CD14-positive monocyte (primary cell): ENCODE measurements at regions not wholly inside any gene's neighbourhood (a gene's known extent, or its start where the extent isn't known, plus 50 kb on each side); places are given as distances from the start of the nearest gene placed in this dataset.

Source experiments
- DNase-seq, 3 donors: peaks; one replicate each; pipeline ENCODE4 v3.0.0-alpha.2; 2011 to 2022
- H2AFZ ChIP-seq: 2 replicates; pipeline ENCODE4 v1.6.0; 2012; ENCODE audit warnings: mild to moderate bottlenecking, low read depth, low read length, inconsistent platforms; ENCODE audit not compliant: insufficient read depth, poor library complexity, severe bottlenecking
- H3K27ac ChIP-seq, 2 donors: 1 replicate in 1 of 2; 2 replicates in 1 of 2; pipeline ENCODE4 v1.5.1; 2012 to 2013; ENCODE audit warnings: low read length in 2 of 2, control low read depth in 1 of 2, inconsistent platforms in 1 of 2, low read depth in 1 of 2, mild to moderate bottlenecking in 1 of 2
- H3K27me3 ChIP-seq, 2 donors: one replicate each; pipeline versions ENCODE4 v1.6.0 to v1.6.1; 2011 to 2013; ENCODE audit warnings: low read length in 2 of 2; ENCODE audit not compliant: control insufficient read depth in 2 of 2, insufficient read depth in 2 of 2
- H3K36me3 ChIP-seq, 2 donors: replicated peaks in 1 of 2; 1 replicate in 1 of 2; 2 replicates in 1 of 2; pipeline versions ENCODE4 v1.5.1 to v1.6.1; 2012 to 2013; ENCODE audit warnings: low read length in 2 of 2, control low read depth in 1 of 2, inconsistent platforms in 1 of 2, mild to moderate bottlenecking in 1 of 2; ENCODE audit not compliant: insufficient read depth in 2 of 2, control insufficient read depth in 1 of 2
- H3K4me1 ChIP-seq, 2 donors: 1 replicate in 1 of 2; 2 replicates in 1 of 2; pipeline versions ENCODE4 v1.5.1 to v1.6.1; 2012 to 2013; ENCODE audit warnings: low read length in 2 of 2, control low read depth in 1 of 2, inconsistent platforms in 1 of 2, mild to moderate bottlenecking in 1 of 2, moderate library complexity in 1 of 2; ENCODE audit not compliant: insufficient read depth in 2 of 2, control insufficient read depth in 1 of 2
- H3K4me2 ChIP-seq: replicated peaks from 2 replicates; pipeline ENCODE3; 2012; ENCODE audit warnings: low read length, moderate library complexity, mild to moderate bottlenecking; ENCODE audit not compliant: poor library complexity, severe bottlenecking; ENCODE audit errors: extremely low read depth
- H3K4me3 ChIP-seq, 3 experiments: fragments of 200-600 bp in 1 of 3; sonication (generic) in 1 of 3; replicated peaks in 1 of 3; 1 replicate in 2 of 3; 2 replicates in 1 of 3; pipeline ENCODE4 v1.5.1; 2011 to 2013; ENCODE audit warnings: low read length in 3 of 3, mild to moderate bottlenecking in 3 of 3, control low read depth in 2 of 3, low read depth in 2 of 3, inconsistent platforms in 1 of 3, moderate library complexity in 1 of 3
- H3K79me2 ChIP-seq: 2 replicates; pipeline ENCODE4 v1.6.0; 2012; ENCODE audit warnings: mild to moderate bottlenecking, control low read depth, inconsistent platforms, low read length, moderate library complexity; ENCODE audit not compliant: insufficient read depth
- H3K9ac ChIP-seq: 2 replicates; pipeline ENCODE4 v1.6.0; 2017; ENCODE audit warnings: low read length, mild to moderate bottlenecking; ENCODE audit not compliant: insufficient read depth, poor library complexity, severe bottlenecking
- H3K9me3 ChIP-seq, 2 donors: replicated peaks in 1 of 2; 1 replicate in 1 of 2; 2 replicates in 1 of 2; pipeline versions ENCODE4 v1.5.1 to v1.6.1; 2012 to 2013; ENCODE audit warnings: low read length in 2 of 2, control low read depth in 1 of 2; ENCODE audit not compliant: control insufficient read depth in 1 of 2, insufficient read depth in 1 of 2
- H4K20me1 ChIP-seq: 2 replicates; pipeline ENCODE4 v1.6.0; 2012; ENCODE audit warnings: mild to moderate bottlenecking, low read length, control low read depth, moderate library complexity; ENCODE audit not compliant: insufficient read depth
- H3K27ac Mint-ChIP-seq, 7 donors: one replicate each; pipeline ENCODE4 v1.8.0; 2020; ENCODE audit warnings: mild to moderate bottlenecking in 7 of 7, mixed read lengths in 7 of 7, moderate library complexity in 6 of 7, inconsistent platforms in 2 of 7
- H3K27me3 Mint-ChIP-seq, 3 donors: one replicate each; pipeline ENCODE4 v1.8.0; 2021 to 2022; ENCODE audit warnings: low read depth in 3 of 3, mild to moderate bottlenecking in 3 of 3, mixed read lengths in 3 of 3, moderate library complexity in 3 of 3, inconsistent platforms in 1 of 3
- H3K36me3 Mint-ChIP-seq, 2 donors: one replicate each; pipeline ENCODE4 v1.8.0; 2020; ENCODE audit warnings: mixed read lengths in 2 of 2, inconsistent platforms in 1 of 2, mild to moderate bottlenecking in 1 of 2
- H3K4me1 Mint-ChIP-seq: one replicate; pipeline ENCODE4 v1.8.0; 2020; ENCODE audit warnings: mild to moderate bottlenecking, mixed read lengths
- H3K4me3 Mint-ChIP-seq, 2 donors: one replicate each; pipeline ENCODE4 v1.8.0; 2020; ENCODE audit warnings: mild to moderate bottlenecking in 2 of 2, mixed read lengths in 2 of 2, moderate library complexity in 1 of 2
- H3K9me3 Mint-ChIP-seq, 7 donors: one replicate each; pipeline ENCODE4 v1.8.0; 2020 to 2022; ENCODE audit warnings: mixed read lengths in 7 of 7, mild to moderate bottlenecking in 6 of 7, moderate library complexity in 6 of 7, inconsistent platforms in 2 of 7
- WGBS: methylation state at CpG from one replicate; pipeline ENCODE4 v1.1.5; 2013; ENCODE audit warnings: missing lambda C conversion rate; ENCODE audit not compliant: insufficient coverage; 5-methylcytosine and 5-hydroxymethylcytosine counted together
- intact Hi-C, 2 donors: fragments of 100-400 bp; cut with micrococcal nuclease; formaldehyde crosslinking; loops; one replicate each; pipeline versions ENCODE4 v1.15.0 to v1.15.1; 2023
- TF ChIP-seq, protein P1 (sequence below): fragments of 200-600 bp; IDR thresholded peaks from one replicate; pipeline ENCODE4 v1.8.0; 2022; ENCODE audit warnings: antibody characterized with exemption, mild to moderate bottlenecking

DNA sequence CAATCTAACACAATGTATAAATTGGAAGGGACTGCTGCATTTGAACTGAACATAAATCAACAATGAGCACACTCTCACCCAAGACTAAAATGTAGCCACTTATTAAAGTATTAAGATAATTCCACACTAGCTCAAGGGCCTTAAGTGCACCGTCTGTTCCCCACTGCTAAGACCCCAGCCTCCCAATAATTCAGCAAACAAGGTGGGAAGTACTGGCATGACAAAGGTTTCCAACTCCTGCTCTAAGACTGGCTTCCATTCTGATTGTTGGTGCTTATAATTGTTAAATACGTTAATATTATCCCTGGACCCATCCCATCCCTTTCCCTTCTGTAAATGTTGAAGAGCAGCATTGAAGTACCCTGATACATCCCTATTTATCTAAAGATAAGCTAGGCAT, 636.7 kb downstream of the NR2F1-AS1 start:
- no peak overlapping the region for H3K4me3 Mint-ChIP-seq
- Histone ChIP-seq H3K9ac (no peak overlapping the region), H3K27ac (no peak overlapping the region), H3K4me2 (no peak overlapping the region), H3K27me3 (no peaks in the 10 kb centered on the region), H3K4me1 (no peaks in the 10 kb centered on the region), H3K9me3 (peaks cover 0 to 5% of the 10 kb centered on the region in 2 donors), H3K36me3 (no peaks in the 10 kb centered on the region), H3K79me2 (no peaks in the 10 kb centered on the region), H4K20me1 (no peaks in the 10 kb centered on the region), H3K4me3 (no peak overlapping the region), H2AFZ (no peak overlapping the region)
- H3K36me3 Mint-ChIP-seq, result no peaks in the 10 kb centered on the region
- no CpG with 5 or more reads among the region's 2 CpGs for WGBS
- peaks cover 0 to 3% (median 0%) of the 10 kb centered on the region in 7 donors for H3K9me3 Mint-ChIP-seq
- H3K27ac Mint-ChIP-seq, result no peak overlapping the region
- H3K4me1 Mint-ChIP-seq, result no peaks in the 10 kb centered on the region
- peaks cover 0 to 1% (median 0%) of the 10 kb centered on the region in 3 donors for H3K27me3 Mint-ChIP-seq
- intact Hi-C loops, result no loop called here
- TF ChIP-seq, protein P1, sequence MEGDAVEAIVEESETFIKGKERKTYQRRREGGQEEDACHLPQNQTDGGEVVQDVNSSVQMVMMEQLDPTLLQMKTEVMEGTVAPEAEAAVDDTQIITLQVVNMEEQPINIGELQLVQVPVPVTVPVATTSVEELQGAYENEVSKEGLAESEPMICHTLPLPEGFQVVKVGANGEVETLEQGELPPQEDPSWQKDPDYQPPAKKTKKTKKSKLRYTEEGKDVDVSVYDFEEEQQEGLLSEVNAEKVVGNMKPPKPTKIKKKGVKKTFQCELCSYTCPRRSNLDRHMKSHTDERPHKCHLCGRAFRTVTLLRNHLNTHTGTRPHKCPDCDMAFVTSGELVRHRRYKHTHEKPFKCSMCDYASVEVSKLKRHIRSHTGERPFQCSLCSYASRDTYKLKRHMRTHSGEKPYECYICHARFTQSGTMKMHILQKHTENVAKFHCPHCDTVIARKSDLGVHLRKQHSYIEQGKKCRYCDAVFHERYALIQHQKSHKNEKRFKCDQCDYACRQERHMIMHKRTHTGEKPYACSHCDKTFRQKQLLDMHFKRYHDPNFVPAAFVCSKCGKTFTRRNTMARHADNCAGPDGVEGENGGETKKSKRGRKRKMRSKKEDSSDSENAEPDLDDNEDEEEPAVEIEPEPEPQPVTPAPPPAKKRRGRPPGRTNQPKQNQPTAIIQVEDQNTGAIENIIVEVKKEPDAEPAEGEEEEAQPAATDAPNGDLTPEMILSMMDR, result no peak
- no peak for DNase-seq

DNA sequence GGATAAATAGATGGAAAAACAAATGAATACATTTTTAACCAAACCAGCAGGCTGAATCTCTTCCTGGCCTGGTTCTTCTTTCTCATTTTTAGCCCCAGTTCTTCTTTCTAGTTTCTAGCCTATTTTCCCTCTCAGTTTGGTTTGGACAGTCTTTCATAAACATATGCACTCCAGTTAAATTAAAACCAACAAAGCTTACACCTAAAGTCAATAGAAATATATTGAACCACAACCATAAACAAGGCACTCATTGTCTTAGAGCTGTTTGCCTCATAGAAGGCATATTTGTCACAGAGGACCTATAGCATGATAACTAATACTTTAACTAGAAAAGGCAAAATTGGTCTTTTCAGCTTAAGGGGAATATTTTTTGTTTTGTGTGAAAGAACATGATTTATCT, 638.3 kb downstream of the NR2F1-AS1 start:
- intact Hi-C loops, result no loop called here
- TF ChIP-seq, protein P1, result no peak

More for the DNA sequence above, 638.3 kb downstream of the NR2F1-AS1 start:
- Mint-ChIP-seq H3K27ac (no peak overlapping the region), H3K27me3 (peaks cover 0 to 1% (median 0%) of the 10 kb centered on the region in 3 donors), H3K36me3 (no peaks in the 10 kb centered on the region), H3K4me1 (no peaks in the 10 kb centered on the region), H3K4me3 (no peak overlapping the region), H3K9me3 (peaks cover 0 to 3% (median 0%) of the 10 kb centered on the region in 7 donors)
- no peaks in the 10 kb centered on the region for H3K79me2 ChIP-seq
- no peak overlapping the region for H2AFZ ChIP-seq
- no peaks in the 10 kb centered on the region for H4K20me1 ChIP-seq
- no peak overlapping the region for H3K27ac ChIP-seq
- H3K9me3 ChIP-seq, result peaks cover 0 to 5% of the 10 kb centered on the region in 2 donors
- DNase-seq, result no peak
- H3K4me1 ChIP-seq, result no peaks in the 10 kb centered on the region
- no peaks in the 10 kb centered on the region for H3K36me3 ChIP-seq
- H3K9ac ChIP-seq, result no peak overlapping the region
- no peak overlapping the region for H3K4me2 ChIP-seq
- no peak overlapping the region for H3K4me3 ChIP-seq
- H3K27me3 ChIP-seq, result no peaks in the 10 kb centered on the region
